ENCODE measurements at regions not wholly inside any gene's neighbourhood (a gene's known extent, or its start where the extent isn't known, plus 50 kb on each side); places are given as distances from the start of the nearest gene placed in this dataset.
"Not testable (repeated sequence)": the region's sequence is repeated elsewhere in the genome, so short reads cannot be mapped to it uniquely, and the experiment has no call there.

GRCh38 chr5:176103083-176103482 is 135.0 kb upstream of the THOC3 start:
- not testable (repeated sequence) for TF ChIP-seq CTCF (conservative IDR thresholded peaks at IDR 0.05; ENCODE audit: low read depth, low read length); EZH2 (IDR thresholded peaks at IDR 0.05; ENCODE audit: low read length, unreplicated experiment)

Data from PC-3 (cell line).